Large intestine (tissue), 3 donors: ENCODE measurements at regions not wholly inside any gene's neighbourhood (a gene's known extent, or its start where the extent isn't known, plus 50 kb on each side); places are given as distances from the start of the nearest gene placed in this dataset.

Experiments used
- DNase-seq, 2 donors: peaks; one replicate each; pipeline versions ENCODE4 v3.0.0 to v3.0.0-alpha.2; 2013
- H3K27ac ChIP-seq: one replicate; pipeline ENCODE4 v1.5.1; 2013; ENCODE audit warnings: low read length
- H3K27me3 ChIP-seq: 2 replicates; pipeline ENCODE4 v1.6.1; 2013; ENCODE audit warnings: low read length; ENCODE audit not compliant: control insufficient read depth, insufficient read depth
- H3K36me3 ChIP-seq: 2 replicates; pipeline ENCODE4 v1.6.1; 2013; ENCODE audit warnings: low read length; ENCODE audit not compliant: control insufficient read depth, insufficient read depth
- H3K4me1 ChIP-seq: one replicate; pipeline ENCODE4 v1.6.1; 2013; ENCODE audit warnings: low read length; ENCODE audit not compliant: control insufficient read depth, insufficient read depth
- H3K4me3 ChIP-seq: one replicate; pipeline ENCODE4 v1.5.1; 2013; ENCODE audit warnings: low read length
- H3K9me3 ChIP-seq: one replicate; pipeline ENCODE4 v1.6.1; 2013; ENCODE audit warnings: mild to moderate bottlenecking, low read depth, low read length, moderate library complexity; ENCODE audit not compliant: control insufficient read depth
- WGBS: methylation state at CpG from one replicate; pipeline ENCODE4 v1.1.5; 2013; ENCODE audit warnings: low lambda C conversion rate; ENCODE audit not compliant: insufficient coverage; 5-methylcytosine and 5-hydroxymethylcytosine counted together

DNA sequence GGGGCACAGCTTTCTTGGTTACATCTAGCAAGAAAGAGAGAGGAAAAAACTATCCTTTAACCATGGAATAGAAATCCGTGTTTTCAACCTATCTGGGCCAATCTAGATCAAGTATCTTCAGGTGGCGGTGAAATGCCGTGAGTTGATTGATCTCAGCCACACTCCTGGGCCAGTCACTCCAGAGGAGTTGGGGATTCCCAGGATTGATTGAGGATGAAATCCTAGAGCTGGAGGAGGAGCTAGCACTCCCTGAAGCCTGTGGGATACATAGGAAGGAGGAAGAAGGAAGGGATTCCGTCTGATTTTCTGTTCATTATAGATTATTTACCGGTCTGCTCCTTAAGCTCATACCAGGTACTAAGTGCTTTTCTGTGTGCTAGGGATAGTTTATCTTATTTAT, 106.3 kb upstream of the ARID2 start:
- Histone ChIP-seq H3K27ac (no peak overlapping the region), H3K4me3 (no peak overlapping the region), H3K4me1 (no peaks in the 10 kb centered on the region), H3K9me3 (no peaks in the 10 kb centered on the region), H3K36me3 (no peaks in the 10 kb centered on the region), H3K27me3 (no peaks in the 10 kb centered on the region)
- WGBS = 83% methylated on average over 1 of the region's 5 CpGs
- DNase-seq = no peak

DNA sequence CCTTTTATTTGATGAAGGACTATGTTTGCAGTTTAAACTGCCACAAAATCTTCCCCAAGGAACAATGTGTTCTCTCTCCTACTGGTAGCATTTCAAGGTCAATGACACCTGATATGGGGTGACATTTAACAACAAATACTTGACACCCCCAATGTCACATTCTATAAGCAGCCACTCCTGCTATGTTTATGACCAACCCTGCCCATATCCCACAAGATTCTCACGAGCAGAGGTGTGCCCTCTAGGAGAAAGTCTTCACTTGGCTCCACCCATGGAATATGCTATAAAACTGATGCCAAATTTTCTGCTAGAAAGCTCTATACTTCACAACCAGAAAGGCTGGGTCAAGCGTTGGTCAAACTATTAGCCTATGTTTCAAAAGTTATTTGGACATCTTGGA, 105.6 kb upstream of the ARID2 start:
- Histone ChIP-seq H3K9me3 (no peaks in the 10 kb centered on the region), H3K36me3 (no peaks in the 10 kb centered on the region), H3K4me3 (no peak overlapping the region), H3K27me3 (no peaks in the 10 kb centered on the region), H3K4me1 (no peaks in the 10 kb centered on the region), H3K27ac (no peak overlapping the region)
- WGBS = 80% methylated on average over 1 of the region's 2 CpGs
- DNase-seq = no peak

- H3K4me3 ChIP-seq = no peak overlapping the region
- WGBS = 20% methylated on average over 1 of the region's 2 CpGs
- no peaks in the 10 kb centered on the region for H3K4me1 ChIP-seq
- H3K27ac ChIP-seq = no peak overlapping the region
- H3K27me3 ChIP-seq = no peaks in the 10 kb centered on the region
- no peaks in the 10 kb centered on the region for H3K9me3 ChIP-seq
- no peaks in the 10 kb centered on the region for H3K36me3 ChIP-seq
- peak in 1 of 2 donors; percentile 29 for DNase-seq
These were observed 102.5 kb upstream of the ARID2 start for GRCh38 chr12:45626965-45627364.

GRCh38 chr12:45627407-45628069, 102.0 kb upstream of the ARID2 start:
- Histone ChIP-seq H3K9me3 (no peaks in the 10 kb centered on the region), H3K4me3 (no peak overlapping the region), H3K27me3 (no peaks in the 10 kb centered on the region), H3K27ac (no peak overlapping the region), H3K4me1 (no peaks in the 10 kb centered on the region), H3K36me3 (no peaks in the 10 kb centered on the region)
- DNase-seq = no peak
- no CpG with 5 or more reads among the region's 6 CpGs for WGBS

GRCh38 chr12:45629292-45629691, 100.2 kb upstream of the ARID2 start:
- H3K4me1 ChIP-seq = no peaks in the 10 kb centered on the region
- no peak for DNase-seq
- H3K4me3 ChIP-seq = no peak overlapping the region
- no peaks in the 10 kb centered on the region for H3K36me3 ChIP-seq
- no peaks in the 10 kb centered on the region for H3K9me3 ChIP-seq
- H3K27me3 ChIP-seq = no peaks in the 10 kb centered on the region
- no peak overlapping the region for H3K27ac ChIP-seq

DNA sequence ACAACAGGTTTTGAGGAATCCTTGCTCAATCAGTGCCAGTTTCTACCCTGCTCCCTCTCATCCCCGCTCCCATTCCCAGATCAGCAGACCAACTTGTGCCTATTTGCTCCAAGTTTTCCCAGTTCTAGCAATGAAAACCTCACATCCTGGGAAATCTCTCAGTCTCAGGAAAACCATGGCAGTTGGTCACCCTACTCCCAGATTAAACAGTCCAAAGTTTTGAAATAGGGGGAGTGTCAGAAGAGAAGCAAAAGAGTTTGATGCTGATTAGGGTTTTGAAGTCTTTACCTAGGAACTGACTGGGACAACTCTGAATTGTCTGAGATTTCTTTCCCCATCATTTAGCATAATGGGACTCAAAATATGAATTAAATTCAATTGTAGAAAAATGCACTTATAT, 95.8 kb upstream of the ARID2 start:
- Histone ChIP-seq H3K4me1 (no peaks in the 10 kb centered on the region), H3K27ac (no peak overlapping the region), H3K9me3 (no peaks in the 10 kb centered on the region), H3K27me3 (no peaks in the 10 kb centered on the region), H3K4me3 (no peak overlapping the region), H3K36me3 (no peaks in the 10 kb centered on the region)
- peak in 1 of 2 donors; percentile 40 for DNase-seq
- no CpG with 5 or more reads among the region's 1 CpG for WGBS

DNA sequence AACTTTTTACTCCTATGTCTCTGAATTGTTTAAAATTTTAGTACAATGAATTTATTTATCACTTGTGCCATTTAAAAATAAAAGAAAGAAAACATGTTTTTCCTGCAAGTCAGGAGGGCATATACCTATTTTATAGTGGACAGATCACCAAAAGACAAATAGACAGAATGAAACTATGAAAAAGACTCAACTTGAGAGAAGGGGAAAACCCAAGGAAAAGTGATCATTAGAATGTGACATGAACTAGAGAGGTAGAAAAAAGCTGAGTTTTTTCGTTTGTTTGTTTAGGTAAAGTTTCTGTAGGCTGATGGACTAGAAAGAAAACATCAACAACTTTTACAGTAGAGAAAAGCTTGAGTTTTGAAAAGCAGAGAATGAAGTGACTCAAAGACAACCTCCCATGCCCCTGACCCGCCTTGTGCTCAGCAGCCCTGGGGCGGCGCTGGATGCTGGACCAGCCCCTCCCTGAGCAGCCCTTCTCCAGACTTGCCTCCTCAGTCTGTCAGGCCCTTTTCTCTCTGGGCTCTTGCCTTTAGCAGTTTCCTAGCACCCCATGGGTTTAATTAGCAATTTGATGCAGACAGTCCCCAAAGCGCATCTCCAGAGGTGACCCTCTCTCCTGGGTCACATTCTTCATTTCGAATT, 95.1 kb upstream of the ARID2 start:
- Histone ChIP-seq H3K27ac (no peak overlapping the region), H3K4me3 (no peak overlapping the region), H3K9me3 (no peaks in the 10 kb centered on the region), H3K36me3 (no peaks in the 10 kb centered on the region), H3K27me3 (no peaks in the 10 kb centered on the region), H3K4me1 (no peaks in the 10 kb centered on the region)
- no peak for DNase-seq
- 79% methylated on average over 2 of the region's 6 CpGs for WGBS

DNA sequence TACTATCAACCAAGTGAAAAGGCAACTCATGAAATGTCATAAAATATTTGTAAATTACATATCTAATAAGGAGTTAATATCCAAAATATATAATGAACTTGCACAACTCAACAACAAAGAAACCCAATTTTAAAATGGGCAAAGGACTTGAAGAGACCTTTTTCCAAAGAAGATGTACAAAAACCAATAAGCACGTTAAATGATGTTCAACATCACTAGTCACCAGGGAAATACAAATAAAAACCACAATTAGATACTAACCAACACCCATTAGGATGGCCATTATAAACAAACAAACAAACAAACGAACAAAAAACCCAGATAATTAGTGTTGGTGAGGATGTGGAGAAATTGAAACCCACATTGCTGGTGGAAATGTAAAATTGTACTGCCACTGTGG, 92.3 kb upstream of the ARID2 start:
- WGBS = no CpG with 5 or more reads among the region's 2 CpGs
- DNase-seq = no peak
- H3K4me3 ChIP-seq = no peak overlapping the region

GRCh38 chr12:45637706-45638105, 91.8 kb upstream of the ARID2 start:
- Histone ChIP-seq H3K27me3 (no peaks in the 10 kb centered on the region), H3K4me1 (no peaks in the 10 kb centered on the region), H3K36me3 (no peaks in the 10 kb centered on the region), H3K9me3 (no peaks in the 10 kb centered on the region), H3K4me3 (no peak overlapping the region), H3K27ac (no peak overlapping the region)
- WGBS = 100% methylated on average over 1 of the region's 1 CpG
- no peak for DNase-seq

More for the DNA sequence above, 92.3 kb upstream of the ARID2 start:
- Histone ChIP-seq H3K27ac (no peak overlapping the region), H3K36me3 (no peaks in the 10 kb centered on the region), H3K27me3 (no peaks in the 10 kb centered on the region), H3K4me1 (no peaks in the 10 kb centered on the region), H3K9me3 (no peaks in the 10 kb centered on the region)

GRCh38 chr12:45638386-45638785, 91.1 kb upstream of the ARID2 start:
- DNase-seq = no peak
- Histone ChIP-seq H3K27ac (no peak overlapping the region), H3K4me3 (no peak overlapping the region), H3K9me3 (no peaks in the 10 kb centered on the region), H3K4me1 (no peaks in the 10 kb centered on the region), H3K27me3 (no peaks in the 10 kb centered on the region), H3K36me3 (no peaks in the 10 kb centered on the region)
- WGBS = no CpG with 5 or more reads among the region's 1 CpG

- Histone ChIP-seq H3K4me1 (peaks cover 3% of the 10 kb centered on the region), H3K36me3 (no peaks in the 10 kb centered on the region), H3K9me3 (no peaks in the 10 kb centered on the region), H3K4me3 (no peak overlapping the region), H3K27me3 (no peaks in the 10 kb centered on the region), H3K27ac (no peak overlapping the region)
- no CpG with 5 or more reads among the region's 1 CpG for WGBS
- DNase-seq = no peak
These were observed 85.0 kb upstream of the ARID2 start for GRCh38 chr12:45644541-45644940.
